ENCODE measurements at regions not wholly inside any gene's neighbourhood (a gene's known extent, or its start where the extent isn't known, plus 50 kb on each side); places are given as distances from the start of the nearest gene placed in this dataset.

GRCh38 chr15:39499042-39499441, 81.8 kb upstream of the THBS1 start:
- no peak overlapping the region for H3K27ac ChIP-seq (ENCODE audit: low read depth, low read length, severe bottlenecking)
- no peak overlapping the region for H3K4me3 ChIP-seq (ENCODE audit: extremely low read depth, insufficient read depth, low read length, poor library complexity, severe bottlenecking)
- H3K36me3 ChIP-seq (ENCODE audit: control insufficient read depth, insufficient read depth, low read length): no peaks in the 10 kb centered on the region
- H3K9me3 ChIP-seq (ENCODE audit: control insufficient read depth, low read length): no peaks in the 10 kb centered on the region
- H3K4me1 ChIP-seq (ENCODE audit: control insufficient read depth, insufficient read depth, low read length, poor library complexity, severe bottlenecking): peaks cover 13% of the 10 kb centered on the region
- WGBS, 2 experiments (ENCODE audit: insufficient coverage in 2 of 2): no CpG with 5 or more reads among the region's 1 CpG

GRCh38 chr15:39499681-39500080, 81.2 kb upstream of the THBS1 start:
- Histone ChIP-seq H3K4me3 (ENCODE audit: extremely low read depth, insufficient read depth, low read length, poor library complexity, severe bottlenecking) (no peak overlapping the region), H3K9me3 (ENCODE audit: control insufficient read depth, low read length) (no peaks in the 10 kb centered on the region), H3K4me1 (ENCODE audit: control insufficient read depth, insufficient read depth, low read length, poor library complexity, severe bottlenecking) (peaks cover 13% of the 10 kb centered on the region), H3K27ac (ENCODE audit: low read depth, low read length, severe bottlenecking) (no peak overlapping the region), H3K36me3 (ENCODE audit: control insufficient read depth, insufficient read depth, low read length) (no peaks in the 10 kb centered on the region)
- 90 to 100% methylated on average over 1 to 2 of the region's 4 CpGs for WGBS, 2 experiments (ENCODE audit: insufficient coverage in 2 of 2)

DNA sequence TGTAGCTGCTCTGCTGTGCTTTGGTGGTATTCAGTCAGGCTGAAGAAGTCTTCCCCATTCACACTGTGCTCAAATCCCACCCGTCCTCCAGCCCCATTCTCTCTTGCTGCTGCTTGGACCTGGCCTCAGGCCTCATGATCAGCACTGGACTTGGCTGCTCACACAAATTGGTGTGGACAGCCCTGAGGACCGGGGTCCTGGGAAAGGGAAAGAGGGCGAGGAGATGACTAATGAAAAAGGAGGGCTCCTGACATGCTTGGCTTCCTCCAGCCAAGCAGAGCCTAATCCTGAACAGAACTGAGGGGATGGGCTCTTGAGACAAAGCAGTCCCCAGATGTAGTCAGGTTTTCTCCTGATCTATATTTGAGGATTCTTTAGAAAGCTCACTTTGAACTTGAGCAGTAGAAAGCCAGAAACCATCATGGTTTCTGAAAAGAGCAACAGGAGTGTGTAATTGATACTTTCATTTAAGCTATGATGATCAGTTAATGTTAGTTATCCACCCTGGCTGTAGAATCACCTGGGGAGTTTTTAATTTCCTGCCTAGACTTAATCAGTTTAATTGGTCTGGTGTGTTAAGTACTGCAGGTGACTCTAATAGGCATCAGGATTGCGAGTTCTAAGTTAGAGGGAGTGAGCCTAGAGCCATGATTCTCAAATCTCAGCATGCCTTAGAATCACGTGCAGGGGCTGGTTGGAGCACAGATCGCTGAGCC, 79.4 kb upstream of the THBS1 start:
- 81 to 90% methylated on average over 4 of the region's 6 CpGs for WGBS, 2 experiments (ENCODE audit: insufficient coverage in 2 of 2)
- no peaks in the 10 kb centered on the region for H3K9me3 ChIP-seq (ENCODE audit: control insufficient read depth, low read length)
- H3K27ac ChIP-seq (ENCODE audit: low read depth, low read length, severe bottlenecking): no peak overlapping the region
- H3K36me3 ChIP-seq (ENCODE audit: control insufficient read depth, insufficient read depth, low read length): no peaks in the 10 kb centered on the region
- H3K4me1 ChIP-seq (ENCODE audit: control insufficient read depth, insufficient read depth, low read length, poor library complexity, severe bottlenecking): peaks cover 6% of the 10 kb centered on the region
- no peak overlapping the region for H3K4me3 ChIP-seq (ENCODE audit: extremely low read depth, insufficient read depth, low read length, poor library complexity, severe bottlenecking)

DNA sequence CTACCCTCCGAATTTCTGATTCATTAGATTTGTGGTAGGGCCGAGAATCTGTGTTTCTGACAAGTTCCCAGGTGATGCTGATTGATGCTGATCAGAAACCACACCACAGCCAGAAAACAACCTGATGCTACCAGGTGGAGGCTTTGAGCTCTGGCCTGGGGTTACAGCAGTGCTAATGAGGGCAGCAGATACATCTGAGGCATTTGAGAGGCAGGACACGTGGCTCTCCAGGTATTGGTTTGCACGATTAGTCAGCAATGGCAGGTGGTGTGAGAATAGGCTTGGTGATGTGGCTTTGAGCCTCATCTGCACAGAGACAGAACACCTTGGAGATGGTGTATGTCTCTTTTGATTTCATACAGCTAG, 78.8 kb upstream of the THBS1 start:
- Histone ChIP-seq H3K36me3 (ENCODE audit: control insufficient read depth, insufficient read depth, low read length) (no peaks in the 10 kb centered on the region), H3K4me1 (ENCODE audit: control insufficient read depth, insufficient read depth, low read length, poor library complexity, severe bottlenecking) (peaks cover 6% of the 10 kb centered on the region), H3K9me3 (ENCODE audit: control insufficient read depth, low read length) (no peaks in the 10 kb centered on the region), H3K27ac (ENCODE audit: low read depth, low read length, severe bottlenecking) (no peak overlapping the region), H3K4me3 (ENCODE audit: extremely low read depth, insufficient read depth, low read length, poor library complexity, severe bottlenecking) (no peak overlapping the region)
- WGBS, 2 experiments (ENCODE audit: insufficient coverage in 2 of 2): 93 to 96% methylated on average over 2 to 3 of the region's 4 CpGs

DNA sequence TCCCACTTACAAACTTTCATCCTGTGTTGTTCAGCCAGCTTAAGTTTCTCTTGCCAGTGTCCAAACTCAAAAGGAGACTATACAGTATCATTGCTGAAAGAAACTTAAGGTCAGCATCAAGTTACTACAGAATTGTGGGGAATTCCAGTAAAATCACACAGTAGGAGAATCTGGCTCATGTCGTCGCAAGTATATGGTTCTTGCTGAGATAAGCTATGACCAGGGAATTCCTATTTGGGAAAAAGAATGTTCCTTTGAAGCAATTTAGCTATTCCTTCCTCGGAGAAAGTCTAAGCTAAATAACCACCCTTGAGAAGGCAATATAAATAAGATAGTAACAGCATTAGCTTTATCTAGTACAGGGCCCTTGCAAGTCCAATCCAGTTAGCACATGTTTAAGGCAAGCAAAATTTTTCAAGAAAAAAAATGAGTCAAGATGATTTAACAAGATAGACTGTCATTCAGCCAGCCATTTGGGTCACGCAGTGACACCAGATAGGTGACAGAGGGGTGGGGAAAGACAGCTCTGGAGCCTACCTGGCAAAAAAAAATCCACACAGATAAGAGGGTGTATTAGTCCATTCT, 78.2 kb upstream of the THBS1 start:
- Histone ChIP-seq H3K4me3 (ENCODE audit: extremely low read depth, insufficient read depth, low read length, poor library complexity, severe bottlenecking) (no peak overlapping the region), H3K4me1 (ENCODE audit: control insufficient read depth, insufficient read depth, low read length, poor library complexity, severe bottlenecking) (peaks cover 6% of the 10 kb centered on the region), H3K36me3 (ENCODE audit: control insufficient read depth, insufficient read depth, low read length) (no peaks in the 10 kb centered on the region), H3K9me3 (ENCODE audit: control insufficient read depth, low read length) (no peaks in the 10 kb centered on the region), H3K27ac (ENCODE audit: low read depth, low read length, severe bottlenecking) (no peak overlapping the region)
- 74% methylated on average over 3 of the region's 4 CpGs; no CpG with 5 or more reads in 1 of the 2 experiments for WGBS, 2 experiments (ENCODE audit: insufficient coverage in 2 of 2)

- H3K4me3 ChIP-seq (ENCODE audit: extremely low read depth, insufficient read depth, low read length, poor library complexity, severe bottlenecking): no peak overlapping the region
- H3K36me3 ChIP-seq (ENCODE audit: control insufficient read depth, insufficient read depth, low read length): no peaks in the 10 kb centered on the region
- 93 to 94% methylated on average over 3 to 4 of the region's 4 CpGs for WGBS, 2 experiments (ENCODE audit: insufficient coverage in 2 of 2)
- no peak overlapping the region for H3K27ac ChIP-seq (ENCODE audit: low read depth, low read length, severe bottlenecking)
- H3K4me1 ChIP-seq (ENCODE audit: control insufficient read depth, insufficient read depth, low read length, poor library complexity, severe bottlenecking): peaks cover 6% of the 10 kb centered on the region
- no peaks in the 10 kb centered on the region for H3K9me3 ChIP-seq (ENCODE audit: control insufficient read depth, low read length)
Observed at GRCh38 chr15:39503526-39503925, 77.4 kb upstream of the THBS1 start.

DNA sequence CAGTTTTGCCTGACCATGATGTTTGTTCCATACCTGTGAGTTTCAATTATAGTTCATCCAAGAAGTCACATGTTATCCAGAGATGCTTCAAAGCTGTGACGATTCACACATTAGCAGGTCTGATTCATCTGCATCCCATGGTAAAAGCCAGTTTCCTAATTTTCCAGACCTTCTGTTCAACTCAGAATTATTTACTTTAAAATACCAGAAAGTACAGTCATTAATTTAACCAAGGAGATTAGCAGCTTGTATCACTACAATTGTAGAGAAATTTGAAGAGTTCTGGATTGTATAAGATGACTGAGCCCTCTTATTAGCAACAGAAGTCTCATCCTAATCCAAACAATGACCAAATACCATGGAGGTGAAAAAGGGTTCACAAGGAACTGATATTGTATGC, 76.1 kb upstream of the THBS1 start:
- 90 to 100% methylated on average over 1 of the region's 1 CpG for WGBS, 2 experiments (ENCODE audit: insufficient coverage in 2 of 2)
- no peak overlapping the region for H3K27ac ChIP-seq (ENCODE audit: low read depth, low read length, severe bottlenecking)
- H3K4me3 ChIP-seq (ENCODE audit: extremely low read depth, insufficient read depth, low read length, poor library complexity, severe bottlenecking): no peak overlapping the region
- peaks cover 6% of the 10 kb centered on the region for H3K4me1 ChIP-seq (ENCODE audit: control insufficient read depth, insufficient read depth, low read length, poor library complexity, severe bottlenecking)
- H3K9me3 ChIP-seq (ENCODE audit: control insufficient read depth, low read length): no peaks in the 10 kb centered on the region
- H3K36me3 ChIP-seq (ENCODE audit: control insufficient read depth, insufficient read depth, low read length): no peaks in the 10 kb centered on the region

GRCh38 chr15:39506146-39506545, 74.7 kb upstream of the THBS1 start:
- no peaks in the 10 kb centered on the region for H3K36me3 ChIP-seq (ENCODE audit: control insufficient read depth, insufficient read depth, low read length)
- no peaks in the 10 kb centered on the region for H3K9me3 ChIP-seq (ENCODE audit: control insufficient read depth, low read length)
- H3K27ac ChIP-seq (ENCODE audit: low read depth, low read length, severe bottlenecking): no peak overlapping the region
- WGBS, 2 experiments (ENCODE audit: insufficient coverage in 2 of 2): no CpG with 5 or more reads among the region's 1 CpG
- H3K4me1 ChIP-seq (ENCODE audit: control insufficient read depth, insufficient read depth, low read length, poor library complexity, severe bottlenecking): peaks cover 9% of the 10 kb centered on the region
- H3K4me3 ChIP-seq (ENCODE audit: extremely low read depth, insufficient read depth, low read length, poor library complexity, severe bottlenecking): no peak overlapping the region

- Histone ChIP-seq H3K36me3 (ENCODE audit: control insufficient read depth, insufficient read depth, low read length) (no peaks in the 10 kb centered on the region), H3K27ac (ENCODE audit: low read depth, low read length, severe bottlenecking) (no peak overlapping the region), H3K4me3 (ENCODE audit: extremely low read depth, insufficient read depth, low read length, poor library complexity, severe bottlenecking) (no peak overlapping the region), H3K4me1 (ENCODE audit: control insufficient read depth, insufficient read depth, low read length, poor library complexity, severe bottlenecking) (peaks cover 13% of the 10 kb centered on the region), H3K9me3 (ENCODE audit: control insufficient read depth, low read length) (no peaks in the 10 kb centered on the region)
- 89 to 94% methylated on average over 3 of the region's 7 CpGs for WGBS, 2 experiments (ENCODE audit: insufficient coverage in 2 of 2)
Observed at GRCh38 chr15:39508536-39508935, 72.3 kb upstream of the THBS1 start.

GRCh38 chr15:39510001-39510701, 70.7 kb upstream of the THBS1 start:
- Histone ChIP-seq H3K4me1 (ENCODE audit: control insufficient read depth, insufficient read depth, low read length, poor library complexity, severe bottlenecking) (peaks cover 13% of the 10 kb centered on the region), H3K4me3 (ENCODE audit: extremely low read depth, insufficient read depth, low read length, poor library complexity, severe bottlenecking) (no peak overlapping the region), H3K27ac (ENCODE audit: low read depth, low read length, severe bottlenecking) (no peak overlapping the region), H3K36me3 (ENCODE audit: control insufficient read depth, insufficient read depth, low read length) (no peaks in the 10 kb centered on the region), H3K9me3 (ENCODE audit: control insufficient read depth, low read length) (peaks cover 3% of the 10 kb centered on the region)
- 88 to 97% methylated on average over 3 to 4 of the region's 7 CpGs for WGBS, 2 experiments (ENCODE audit: insufficient coverage in 2 of 2)

Measured in mesodermal cell (in vitro differentiated cells).